ENCODE measurements at regions not wholly inside any gene's neighbourhood (a gene's known extent, or its start where the extent isn't known, plus 50 kb on each side); places are given as distances from the start of the nearest gene placed in this dataset.
"Not testable (repeated sequence)": the region's sequence is repeated elsewhere in the genome, so short reads cannot be mapped to it uniquely, and the experiment has no call there.

DNA sequence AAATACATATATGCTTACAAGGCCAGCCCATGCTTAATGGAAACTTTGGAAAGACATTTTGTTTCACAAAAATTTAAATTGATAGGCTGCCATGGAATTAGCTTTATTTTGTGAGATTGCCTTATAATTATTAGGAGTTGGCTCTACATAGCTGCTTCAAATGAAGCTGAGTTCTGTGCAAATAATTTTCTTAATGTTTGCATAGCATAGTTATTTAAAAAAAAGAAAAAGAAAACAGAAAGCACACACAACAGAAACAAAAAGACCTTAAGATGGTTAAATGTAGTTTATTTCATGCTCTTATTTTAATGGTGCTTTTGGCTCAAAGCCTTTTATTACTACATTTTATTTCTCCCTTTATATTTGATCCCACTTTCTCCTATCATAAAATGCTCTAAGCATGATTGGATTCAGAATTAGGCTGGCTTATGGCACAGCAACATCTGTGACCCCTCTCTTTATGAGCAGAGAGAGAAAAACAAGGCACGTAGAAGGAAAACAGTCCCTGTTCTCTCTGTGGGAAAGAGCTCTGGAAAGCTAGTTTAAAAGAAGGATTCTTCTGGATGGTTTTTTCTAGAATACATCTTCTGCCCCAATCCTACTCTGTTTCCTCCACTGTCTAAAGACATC, 530.5 kb downstream of the NTRK2 start:
- no peak for DNase-seq

DNA sequence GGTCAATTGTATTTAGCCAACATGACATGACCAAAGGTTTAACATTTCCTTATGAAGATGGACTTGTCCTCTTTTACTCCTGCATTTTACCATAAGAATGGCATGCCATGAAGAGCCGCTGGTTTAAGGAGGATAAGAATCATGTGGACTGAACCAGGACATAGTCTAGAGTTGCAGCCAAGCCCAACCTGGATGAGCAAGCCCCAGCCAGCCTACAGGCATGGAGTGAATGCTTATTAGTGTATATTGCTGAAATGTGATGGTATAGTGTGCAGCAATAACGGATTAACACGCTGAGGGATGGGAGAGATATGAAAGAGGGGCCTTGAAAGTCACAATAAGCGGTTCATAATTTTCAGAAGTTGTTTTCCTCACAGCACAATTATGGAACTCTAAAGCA, 523.2 kb downstream of the NTRK2 start:
- DNase-seq: no peak

DNA sequence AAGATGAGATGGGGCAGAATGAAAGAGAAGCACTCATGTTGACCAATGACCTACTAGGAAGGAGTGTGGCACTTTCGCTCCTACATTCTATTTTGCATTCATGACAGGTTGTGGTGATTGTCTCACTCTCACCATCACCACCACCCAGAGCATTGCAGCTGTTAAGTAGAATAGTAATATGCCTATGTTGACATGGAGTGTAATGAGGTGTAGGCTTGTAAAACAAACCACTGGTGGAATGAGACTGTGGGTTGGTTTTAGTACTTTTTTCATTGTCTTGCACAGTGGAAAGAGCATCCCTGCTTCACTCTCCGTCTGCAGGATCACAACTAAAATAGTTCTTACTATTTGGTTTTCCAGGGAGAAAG, 516.7 kb downstream of the NTRK2 start:
- DNase-seq: no peak

DNA sequence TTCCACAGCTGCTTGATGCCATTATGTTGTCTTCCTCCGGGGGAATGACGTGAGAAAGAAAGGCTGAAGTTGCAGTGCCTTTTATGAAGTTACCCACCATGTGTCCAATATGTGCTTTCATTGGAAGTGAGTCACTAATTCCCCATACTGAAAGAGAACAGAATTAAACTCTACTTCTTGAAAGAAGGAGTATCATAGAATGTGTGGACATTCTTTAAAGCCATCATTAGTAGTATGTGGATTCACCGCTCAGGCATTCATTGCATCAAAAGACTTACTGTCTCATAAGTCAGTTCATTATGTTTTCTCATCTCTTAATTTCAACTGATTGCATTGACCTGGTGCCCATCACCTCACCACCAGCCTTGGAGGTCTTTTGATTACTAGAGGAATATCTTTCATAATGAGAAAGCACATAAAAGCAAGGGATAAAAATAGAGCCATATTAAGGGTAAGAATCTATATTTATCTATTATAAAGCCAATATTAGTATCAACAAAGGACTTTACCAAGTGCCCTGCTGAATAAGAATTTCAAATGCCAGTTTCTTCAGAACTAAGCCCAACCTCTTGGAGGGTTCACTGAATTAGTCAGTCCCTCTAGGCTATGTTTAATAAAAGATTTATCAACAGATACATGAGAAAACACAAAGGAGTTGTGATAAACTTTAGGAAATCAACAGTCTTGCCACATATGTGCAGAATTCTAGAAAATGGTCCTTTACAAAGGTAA, 516.1 kb downstream of the NTRK2 start:
- DNase-seq: no peak

DNA sequence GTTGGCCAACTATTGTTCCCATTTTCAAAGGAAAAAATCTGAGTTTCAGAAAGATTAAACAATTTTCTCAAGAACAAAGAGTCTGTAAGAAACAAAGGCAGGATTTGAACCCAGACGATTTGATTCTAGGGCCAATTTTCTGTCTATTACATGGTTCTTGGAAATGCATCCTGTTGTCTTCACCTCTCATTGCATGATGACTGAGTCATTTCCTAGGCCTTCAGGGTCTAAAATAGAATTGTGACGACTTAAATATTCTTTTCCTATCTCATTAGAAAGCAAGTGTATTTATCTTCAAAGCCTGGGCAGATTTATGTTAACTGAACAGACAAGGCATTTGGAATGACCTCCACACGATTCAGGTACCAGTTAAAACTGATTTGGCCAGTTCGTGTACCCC, 512.9 kb downstream of the NTRK2 start:
- no peak for DNase-seq

DNA sequence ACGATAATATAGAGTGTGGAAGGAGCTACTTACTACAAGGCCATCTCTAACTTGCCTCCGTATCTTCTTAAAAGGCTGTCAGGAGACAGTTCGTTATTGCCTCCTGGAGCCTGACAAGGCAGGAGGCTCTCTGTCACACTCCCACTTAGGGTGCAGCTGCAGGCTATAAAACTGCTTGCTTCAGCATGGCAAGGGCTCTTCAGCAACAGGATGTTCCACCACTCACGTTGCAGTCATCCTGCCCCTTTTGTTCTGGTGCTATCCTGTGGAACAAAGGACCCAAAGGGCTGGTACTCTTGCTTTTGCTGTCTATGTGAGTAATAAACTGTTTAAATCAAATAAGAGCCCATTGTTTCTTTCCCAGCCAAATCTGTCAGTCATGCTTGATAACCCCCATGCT, 508.9 kb downstream of the NTRK2 start:
- peak; percentile 76 to 86 for DNase-seq

DNA sequence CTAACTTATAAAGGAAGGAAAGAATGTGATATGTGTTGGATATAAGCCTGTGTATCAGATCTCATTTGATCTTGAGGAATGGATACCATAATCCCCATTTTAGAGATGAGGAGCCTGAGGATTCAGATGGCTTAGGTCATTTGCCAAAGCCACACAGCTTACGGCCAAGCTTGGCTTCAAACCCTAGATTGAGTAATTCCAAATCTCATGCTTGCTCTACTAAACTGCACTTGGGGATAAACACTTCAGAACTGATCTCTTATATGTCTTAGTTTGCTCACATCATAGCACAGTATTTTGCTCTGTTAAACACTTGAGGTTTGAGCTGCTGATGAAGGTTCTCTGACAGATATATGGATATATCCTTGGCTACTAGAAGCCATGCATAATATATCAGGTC, 504.4 kb downstream of the NTRK2 start:
- no peak for DNase-seq

DNA sequence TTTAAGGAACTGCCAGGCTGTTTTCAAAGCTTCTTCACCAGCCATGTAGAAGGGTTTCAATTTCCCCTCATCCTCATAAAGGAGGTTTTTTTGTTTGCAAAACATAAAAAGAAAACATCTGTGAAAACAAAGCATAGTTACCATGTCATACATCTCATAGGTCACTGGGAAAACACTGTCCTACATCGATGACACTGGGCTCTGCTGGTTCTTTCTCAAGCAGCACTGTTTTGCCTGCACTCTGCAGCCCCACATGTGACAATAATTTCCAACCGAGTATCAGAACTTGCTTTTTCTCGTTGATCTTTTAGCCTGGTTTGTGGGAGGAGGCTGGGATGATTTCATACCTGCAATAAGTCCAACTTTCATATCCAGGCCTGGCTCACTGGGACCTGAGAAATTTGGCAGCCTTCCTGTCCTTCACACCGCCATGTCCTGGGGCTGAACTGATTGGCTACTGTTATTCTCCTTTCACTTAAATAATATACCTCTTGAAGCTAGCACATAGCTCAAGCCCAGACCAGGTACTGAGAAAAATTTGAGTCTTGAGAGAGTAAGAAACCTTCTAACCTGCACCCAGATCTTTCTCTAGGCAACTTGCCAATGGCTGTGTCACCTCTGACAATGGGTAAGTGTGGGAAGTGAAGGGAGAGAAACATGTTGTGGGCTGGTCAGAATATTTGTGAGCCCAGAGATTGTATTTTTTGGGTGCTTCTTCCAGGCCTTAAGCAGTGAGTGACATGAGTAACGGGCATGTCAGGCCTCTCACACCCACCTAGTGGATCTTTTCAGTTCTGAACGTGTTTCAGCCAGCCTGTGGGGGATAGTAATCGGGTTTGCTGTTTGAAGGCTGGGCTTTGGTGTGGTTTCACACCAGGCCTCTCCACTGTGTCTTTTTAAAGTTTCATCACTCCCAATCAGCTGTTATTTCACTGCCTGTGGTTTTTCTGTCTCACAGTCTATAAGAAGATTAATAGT, 502.8 kb downstream of the NTRK2 start:
- no peak for DNase-seq

DNA sequence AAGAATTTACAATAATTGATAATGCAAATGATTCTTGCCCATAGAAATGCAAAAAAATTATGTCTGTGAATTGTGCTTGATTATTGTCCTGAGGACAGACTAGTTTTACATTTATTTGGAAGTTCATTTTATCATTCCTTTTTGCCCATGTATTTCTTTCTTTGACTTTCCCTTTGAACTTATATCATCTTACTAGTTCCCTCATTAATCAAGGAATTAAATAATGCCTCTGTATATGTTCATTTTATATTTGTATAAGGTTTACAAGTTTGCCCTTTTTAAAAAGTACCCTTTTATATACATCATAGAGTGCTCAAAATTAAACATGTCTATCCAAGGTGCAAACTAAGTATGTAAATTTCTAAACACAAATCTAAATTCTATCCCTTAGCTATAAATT, 501.6 kb downstream of the NTRK2 start:
- no peak for DNase-seq

DNA sequence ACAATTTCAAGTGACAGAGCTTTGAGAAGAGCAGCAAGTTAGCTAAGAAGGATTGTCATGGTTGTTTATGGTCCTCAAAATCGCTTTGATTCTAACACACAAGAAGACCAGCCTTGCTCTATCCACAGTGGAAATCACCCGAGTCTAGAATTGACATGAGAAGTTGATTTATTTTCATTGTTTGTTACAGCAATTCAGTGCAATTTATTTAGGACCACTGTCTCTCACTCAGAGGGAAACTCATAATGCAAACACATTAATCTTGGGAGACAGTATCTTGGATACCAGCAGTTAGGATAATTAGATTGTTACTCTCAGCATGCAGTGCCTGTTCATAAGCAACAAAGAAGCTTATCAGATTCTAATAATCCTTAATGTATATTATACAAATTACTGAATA, 498.9 kb downstream of the NTRK2 start:
- no peak for DNase-seq

DNA sequence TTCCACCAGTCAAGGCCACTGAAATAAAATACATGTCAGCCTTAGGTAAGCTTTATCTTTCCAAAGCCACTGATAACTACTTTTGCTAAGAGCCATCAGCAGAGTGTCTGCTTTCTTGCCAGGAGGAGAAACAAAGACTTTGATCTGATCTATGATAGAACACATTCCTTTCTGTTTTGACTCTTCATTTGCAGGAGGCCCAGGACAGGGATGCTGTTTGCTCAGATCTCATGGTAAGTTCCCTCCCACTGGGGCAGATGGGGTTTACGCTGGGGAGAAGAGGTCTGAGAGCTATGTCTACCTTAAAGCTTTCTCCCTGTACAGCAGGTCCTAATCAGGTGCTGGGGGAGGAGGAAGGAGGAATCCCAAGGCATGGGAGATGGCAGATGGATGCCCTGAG, 497.6 kb downstream of the NTRK2 start:
- no peak for DNase-seq

DNA sequence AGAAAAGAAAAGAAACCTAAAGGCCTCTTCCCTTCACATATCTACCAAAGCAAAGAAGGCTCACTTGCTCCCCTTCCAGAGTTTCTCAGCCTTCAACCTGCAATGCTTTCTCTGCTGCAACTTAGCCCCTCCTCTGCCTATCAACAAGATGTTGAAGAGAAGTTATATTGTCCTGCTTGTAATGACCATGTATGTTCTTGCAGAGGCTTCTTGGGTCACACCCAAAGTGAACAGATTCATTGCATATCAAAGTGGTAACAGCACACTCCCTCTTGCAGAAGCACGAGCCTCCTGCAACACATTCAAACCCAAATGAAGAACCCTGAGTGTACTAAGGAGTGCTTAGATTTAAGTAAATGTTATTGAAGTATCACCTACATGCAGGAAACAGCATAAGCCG, 494.3 kb downstream of the NTRK2 start:
- DNase-seq: no peak

DNA sequence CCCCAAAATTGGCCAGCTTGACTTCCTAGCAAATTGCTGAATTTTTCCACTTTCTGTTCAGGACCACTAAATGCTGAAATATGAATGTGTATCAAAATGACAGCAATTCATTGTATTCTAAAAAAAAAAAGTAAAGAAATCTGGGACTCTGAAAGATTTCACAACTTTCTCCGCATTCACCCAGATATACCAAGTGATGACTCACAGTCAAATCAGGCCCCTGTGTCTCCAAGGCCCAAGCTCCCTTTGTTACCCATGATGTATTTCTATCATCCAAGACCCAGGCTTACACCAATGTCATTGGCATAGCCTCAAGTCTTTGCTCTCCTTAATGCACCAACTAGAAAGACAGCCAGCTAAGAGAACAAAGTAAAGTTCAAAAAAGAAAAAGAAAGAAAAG, 493.9 kb downstream of the NTRK2 start:
- no peak for DNase-seq

DNA sequence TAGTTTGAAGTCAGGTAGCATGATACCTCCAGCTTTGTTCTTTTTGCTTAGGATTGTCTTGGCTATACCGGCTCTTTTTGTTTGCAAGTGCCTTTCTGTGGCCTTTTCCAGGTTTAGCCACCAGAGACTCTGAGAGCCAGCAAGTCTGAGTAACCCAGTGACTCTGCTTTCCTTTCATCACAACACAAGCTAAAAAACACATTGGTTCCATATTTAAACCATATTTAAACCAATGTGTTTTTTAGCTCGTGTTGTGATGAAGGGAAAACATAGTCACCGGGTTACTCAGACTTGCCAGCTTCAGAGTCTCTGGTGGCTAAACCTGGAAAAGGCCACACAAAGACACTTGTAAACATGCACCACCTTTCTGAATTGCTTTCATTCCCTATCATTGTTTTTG, 493.3 kb downstream of the NTRK2 start:
- DNase-seq: no peak

DNA sequence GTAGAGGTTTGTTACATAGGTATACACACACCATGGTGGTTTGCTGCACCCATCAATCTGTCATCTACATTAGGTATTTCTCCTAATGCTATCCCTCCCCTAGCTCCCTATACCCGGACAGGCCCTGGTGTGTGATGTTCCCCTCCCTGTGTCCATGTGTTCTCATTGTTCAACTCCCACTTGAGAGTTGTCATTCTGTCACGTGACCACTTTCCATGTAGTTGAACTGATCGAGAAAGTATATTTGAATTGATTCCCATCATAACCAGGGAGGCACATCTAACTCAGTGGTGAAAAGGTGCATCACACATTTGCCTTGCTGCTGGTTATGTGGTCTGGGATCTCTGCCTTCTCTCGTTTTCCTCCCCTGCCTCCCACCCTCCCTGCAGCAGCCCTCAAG, 491.4 kb downstream of the NTRK2 start:
- not testable (repeated sequence) for DNase-seq

DNA sequence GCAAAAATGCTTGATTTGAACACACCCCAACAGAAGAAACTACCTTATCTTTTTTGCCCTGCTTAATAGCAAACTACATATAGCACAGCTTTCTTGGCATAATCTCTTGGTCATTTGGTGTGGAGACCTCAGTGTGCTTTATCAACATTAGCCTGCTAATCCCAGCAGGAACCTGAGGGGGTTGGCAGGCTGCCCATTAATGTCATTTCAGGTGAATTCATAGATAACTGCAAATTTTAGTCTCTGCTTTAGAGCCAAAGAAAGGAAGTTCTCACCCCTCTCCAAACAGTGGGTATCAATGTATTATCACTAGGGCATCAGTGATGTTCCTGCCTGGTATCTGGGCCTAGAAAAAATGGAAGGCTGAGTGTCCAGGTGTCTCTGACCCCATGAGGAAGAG, 489.0 kb downstream of the NTRK2 start:
- no peak for DNase-seq

DNA sequence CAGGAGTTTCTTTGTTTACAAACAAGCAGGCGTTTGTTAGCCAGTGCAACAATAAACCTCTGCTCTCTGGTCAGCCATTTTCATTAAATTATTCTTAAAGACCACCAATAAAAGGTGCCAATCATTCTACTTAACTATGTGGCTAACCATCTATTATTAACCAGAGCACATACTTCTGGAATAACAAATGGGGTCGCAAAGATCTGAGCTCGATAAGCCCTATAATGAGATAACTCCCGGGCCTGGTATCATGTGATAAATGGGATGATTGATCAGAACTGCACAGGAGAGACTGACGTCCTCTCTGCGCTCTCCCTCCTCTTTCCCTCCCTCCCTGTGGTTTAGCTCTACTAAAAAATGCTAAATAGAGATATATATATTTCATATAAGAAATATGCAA, 488.2 kb downstream of the NTRK2 start:
- no peak for DNase-seq

DNA sequence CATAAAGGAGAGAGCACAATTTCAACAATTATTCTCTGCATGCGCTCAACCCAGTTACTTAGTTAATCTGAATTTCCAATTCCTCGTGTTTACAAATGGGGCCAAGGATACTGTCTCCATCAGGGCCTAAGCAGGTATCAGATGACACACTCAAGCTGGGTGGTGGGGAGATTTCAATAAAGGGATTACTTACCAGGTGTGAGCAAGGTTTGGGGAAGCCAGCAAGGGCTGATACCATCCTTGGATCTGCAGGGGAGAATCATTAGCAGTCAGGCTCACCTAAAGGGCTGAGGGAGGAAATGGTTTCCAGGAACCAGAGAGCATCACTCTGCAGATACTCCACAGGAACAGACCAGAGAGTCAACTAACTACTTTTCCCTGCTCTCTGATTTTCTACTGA, 487.1 kb downstream of the NTRK2 start:
- no peak for DNase-seq

DNA sequence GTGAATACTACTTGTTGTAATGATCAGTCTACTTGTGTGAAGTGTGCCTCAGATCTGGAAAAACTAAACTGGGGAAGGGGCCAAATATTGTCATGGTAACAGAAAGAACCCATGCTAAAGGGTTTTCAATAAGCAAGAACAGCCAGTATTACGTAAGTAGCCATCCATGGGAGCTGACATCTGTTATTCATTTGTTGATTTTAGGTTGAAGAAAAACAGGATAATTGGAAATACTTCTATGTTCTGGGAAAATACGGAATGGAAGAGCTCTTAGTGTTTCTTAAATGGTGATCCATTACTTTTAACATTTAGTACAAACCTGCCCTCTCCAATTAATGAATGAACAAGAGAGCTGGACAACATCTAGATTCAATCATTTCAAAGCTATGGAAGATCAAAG, 485.8 kb downstream of the NTRK2 start:
- DNase-seq: no peak

DNA sequence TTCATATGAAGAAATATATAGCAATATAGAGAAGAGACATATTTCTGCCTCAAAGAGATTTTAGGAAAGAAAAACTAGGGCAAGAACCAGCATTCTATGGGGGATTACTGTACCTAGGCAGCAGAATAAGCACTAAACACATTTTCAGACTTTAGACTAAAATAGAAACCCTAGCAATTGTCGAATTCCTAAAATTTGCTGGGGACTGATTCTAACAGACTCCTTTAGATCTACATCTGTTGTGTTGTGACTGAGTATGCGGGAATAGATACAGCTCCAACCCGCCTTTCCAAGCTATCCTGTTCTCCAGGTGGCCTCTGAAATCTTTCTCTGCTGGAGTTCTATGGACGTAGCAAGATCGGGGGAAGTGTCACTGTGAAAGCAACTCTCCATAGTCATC, 482.2 kb downstream of the NTRK2 start:
- DNase-seq: no peak

DNA sequence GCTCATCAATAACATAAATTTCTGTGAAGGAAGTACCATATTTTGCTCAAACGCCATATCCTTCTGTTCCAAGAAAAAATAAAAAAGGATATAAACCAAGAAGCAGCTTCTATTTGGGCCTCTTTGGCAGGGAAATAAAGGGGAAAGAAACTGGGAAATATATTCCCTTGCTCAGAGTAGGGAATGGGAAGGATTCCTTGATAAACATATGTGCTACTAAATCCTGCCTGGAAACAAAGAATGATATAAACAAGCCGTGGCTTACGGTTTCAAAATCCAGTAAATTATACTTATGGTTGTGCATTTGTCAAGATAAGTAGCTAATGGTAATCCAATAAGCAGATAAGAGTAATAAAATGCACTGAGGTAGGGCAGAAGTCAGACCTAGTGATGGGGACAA, 481.6 kb downstream of the NTRK2 start:
- DNase-seq: no peak

DNA sequence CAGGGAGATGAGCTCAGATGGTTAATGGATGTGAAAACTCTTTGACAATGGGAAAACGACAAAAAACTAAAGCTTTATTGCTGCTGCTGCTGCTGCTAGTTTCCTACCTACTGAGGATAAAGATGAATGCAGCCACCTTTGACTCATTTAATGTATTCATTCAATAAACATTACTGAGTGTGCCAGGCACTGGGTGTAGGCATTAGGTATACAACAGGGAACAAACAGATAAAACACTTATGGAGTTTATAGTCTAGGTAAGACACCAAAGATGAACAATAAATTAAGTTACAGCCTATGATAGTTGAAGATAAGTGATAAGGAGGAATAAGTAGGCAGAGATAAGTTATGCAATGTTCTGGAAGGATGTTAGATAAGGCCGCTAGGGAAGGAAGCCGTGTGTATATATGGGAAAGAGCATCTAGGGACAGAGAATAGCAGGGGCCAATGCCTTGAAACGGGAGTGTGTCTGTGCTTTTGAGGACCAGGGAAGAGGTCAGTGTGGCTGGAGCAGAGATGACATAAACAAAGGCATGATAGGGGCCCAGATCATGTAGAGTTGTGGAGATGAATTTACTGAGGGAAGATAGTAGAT, 477.6 kb downstream of the NTRK2 start:
- DNase-seq: no peak

DNA sequence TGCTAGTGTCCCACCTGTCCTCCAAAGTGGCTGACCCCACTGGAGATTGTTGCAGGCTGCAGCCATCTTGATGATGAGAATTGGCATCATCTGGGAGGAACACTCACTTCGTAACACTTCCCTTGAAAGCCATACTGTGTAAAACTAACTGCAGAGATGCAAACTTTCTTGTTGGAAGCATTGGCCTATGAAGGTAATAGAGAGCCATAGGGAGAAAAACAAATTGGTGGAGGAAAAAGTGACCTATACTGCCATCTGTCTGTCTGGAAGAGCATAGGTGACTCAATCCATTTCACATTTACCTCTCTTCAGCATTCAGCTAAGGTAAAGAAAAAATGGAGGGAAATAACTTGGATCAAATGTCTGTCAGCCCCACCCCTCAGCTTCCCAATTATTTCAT, 473.4 kb downstream of the NTRK2 start:
- DNase-seq: peak in 1 of 2 experiments; percentile 41

DNA sequence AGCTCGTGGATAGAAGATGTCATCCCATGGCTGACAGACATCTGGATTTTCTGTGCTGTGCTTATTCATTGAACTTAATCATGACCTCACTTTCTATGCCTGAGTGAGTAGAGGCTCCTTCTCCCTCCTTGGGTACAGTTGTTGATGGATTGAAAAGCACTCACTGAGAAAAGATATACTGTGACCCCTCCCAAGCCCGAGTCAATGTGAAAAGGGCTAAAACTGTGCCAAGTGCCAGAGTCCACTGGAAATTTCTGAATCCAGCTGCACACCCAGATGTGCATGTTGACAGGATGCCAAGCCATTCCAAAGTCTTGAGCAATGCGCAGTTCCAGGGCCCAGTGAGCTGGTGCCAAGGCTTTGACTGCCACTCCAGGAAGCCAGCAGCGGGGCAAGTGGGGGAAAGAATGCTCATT, 473.0 kb downstream of the NTRK2 start:
- DNase-seq: no peak

Data from NCI-H526 (cell line).